ENCODE measurements at regions not wholly inside any gene's neighbourhood (a gene's known extent, or its start where the extent isn't known, plus 50 kb on each side); places are given as distances from the start of the nearest gene placed in this dataset.

DNA sequence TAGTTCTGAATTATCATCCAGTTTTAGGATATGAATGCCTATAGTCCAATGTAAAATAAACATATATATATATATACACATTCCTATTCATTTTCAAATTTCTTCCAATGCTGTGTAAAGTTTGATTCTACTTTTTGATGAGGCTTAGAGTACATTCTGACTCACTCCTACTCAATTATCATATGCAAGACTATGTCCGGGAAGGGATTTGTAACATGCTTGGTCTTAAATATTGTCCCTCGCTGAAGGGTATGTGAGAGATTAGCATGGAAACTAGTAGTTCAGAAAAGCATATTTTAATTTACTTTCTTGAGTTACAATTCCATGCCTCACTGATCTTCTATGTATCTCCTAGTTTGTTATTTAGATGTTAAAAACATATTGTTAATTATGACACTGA, 377.7 kb upstream of the MAP2 start:
- H3K4me3 ChIP-seq = no peak overlapping the region
- intact Hi-C loops (cut with DNase I) = no loop called here
- no peak for DNase-seq
- no peaks in the 10 kb centered on the region for H3K9me3 ChIP-seq
- H3K27me3 ChIP-seq = no peaks in the 10 kb centered on the region
- no peaks in the 10 kb centered on the region for H3K36me3 ChIP-seq
- H3K4me1 ChIP-seq = no peaks in the 10 kb centered on the region
- TF ChIP-seq, protein P1, sequence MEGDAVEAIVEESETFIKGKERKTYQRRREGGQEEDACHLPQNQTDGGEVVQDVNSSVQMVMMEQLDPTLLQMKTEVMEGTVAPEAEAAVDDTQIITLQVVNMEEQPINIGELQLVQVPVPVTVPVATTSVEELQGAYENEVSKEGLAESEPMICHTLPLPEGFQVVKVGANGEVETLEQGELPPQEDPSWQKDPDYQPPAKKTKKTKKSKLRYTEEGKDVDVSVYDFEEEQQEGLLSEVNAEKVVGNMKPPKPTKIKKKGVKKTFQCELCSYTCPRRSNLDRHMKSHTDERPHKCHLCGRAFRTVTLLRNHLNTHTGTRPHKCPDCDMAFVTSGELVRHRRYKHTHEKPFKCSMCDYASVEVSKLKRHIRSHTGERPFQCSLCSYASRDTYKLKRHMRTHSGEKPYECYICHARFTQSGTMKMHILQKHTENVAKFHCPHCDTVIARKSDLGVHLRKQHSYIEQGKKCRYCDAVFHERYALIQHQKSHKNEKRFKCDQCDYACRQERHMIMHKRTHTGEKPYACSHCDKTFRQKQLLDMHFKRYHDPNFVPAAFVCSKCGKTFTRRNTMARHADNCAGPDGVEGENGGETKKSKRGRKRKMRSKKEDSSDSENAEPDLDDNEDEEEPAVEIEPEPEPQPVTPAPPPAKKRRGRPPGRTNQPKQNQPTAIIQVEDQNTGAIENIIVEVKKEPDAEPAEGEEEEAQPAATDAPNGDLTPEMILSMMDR (IDR thresholded peaks at IDR 0.05) = no peak
- ATAC-seq = no peak
- H3K27ac ChIP-seq = no peak overlapping the region

DNA sequence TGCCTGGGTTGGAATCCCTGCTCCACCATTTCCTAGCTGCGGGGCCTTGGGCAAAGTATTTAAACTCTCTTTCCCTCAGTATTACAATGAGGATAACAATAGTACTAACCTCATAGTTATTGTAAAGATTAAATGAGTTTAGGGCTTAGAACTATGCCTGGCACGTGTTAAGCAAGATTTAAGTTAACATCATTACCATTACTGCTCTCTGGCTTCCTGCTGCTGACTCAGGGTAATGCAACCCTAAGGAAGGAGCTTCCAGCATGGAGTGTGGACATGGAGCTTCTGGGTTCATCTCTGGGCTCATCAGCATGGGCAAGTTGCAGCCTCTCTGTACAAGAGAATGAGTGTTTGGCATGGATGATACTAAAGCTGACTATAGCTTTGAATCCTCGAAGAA, 374.2 kb upstream of the MAP2 start:
- intact Hi-C loops (cut with DNase I) = no loop called here
- H3K27ac ChIP-seq = no peak overlapping the region
- no peak overlapping the region for H3K4me3 ChIP-seq
- DNase-seq = no peak
- no peaks in the 10 kb centered on the region for H3K4me1 ChIP-seq
- H3K36me3 ChIP-seq = no peaks in the 10 kb centered on the region
- no peaks in the 10 kb centered on the region for H3K9me3 ChIP-seq
- no peak for ATAC-seq
- no peaks in the 10 kb centered on the region for H3K27me3 ChIP-seq
- TF ChIP-seq, protein P1 (IDR thresholded peaks at IDR 0.05) = no peak

DNA sequence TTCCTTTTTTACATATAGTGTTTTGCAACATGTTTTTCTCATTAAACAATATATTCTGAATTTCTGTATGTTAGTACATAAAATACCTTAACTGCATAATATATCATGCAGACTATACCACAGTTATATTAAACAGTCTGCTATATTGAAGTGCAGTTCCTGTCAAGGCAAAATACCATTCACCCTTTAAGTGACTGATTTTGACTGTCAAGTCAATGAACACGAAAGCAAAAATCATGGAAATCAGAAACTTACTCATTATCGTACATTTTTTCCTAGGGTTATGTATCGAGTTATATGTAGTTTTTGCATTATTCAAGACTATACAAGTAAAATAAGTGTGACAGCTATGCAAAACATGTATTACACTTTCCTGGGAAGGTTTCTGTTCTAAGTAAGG, 361.6 kb upstream of the MAP2 start:
- intact Hi-C loops (cut with DNase I) = no loop called here
- no peak overlapping the region for H3K27ac ChIP-seq
- DNase-seq (no peak), ATAC-seq (no peak)
- no peaks in the 10 kb centered on the region for H3K36me3 ChIP-seq
- H3K4me1 ChIP-seq = no peaks in the 10 kb centered on the region
- no peak overlapping the region for H3K4me3 ChIP-seq
- H3K9me3 ChIP-seq = no peaks in the 10 kb centered on the region
- TF ChIP-seq, protein P1 (IDR thresholded peaks at IDR 0.05) = no peak
- no peaks in the 10 kb centered on the region for H3K27me3 ChIP-seq

DNA sequence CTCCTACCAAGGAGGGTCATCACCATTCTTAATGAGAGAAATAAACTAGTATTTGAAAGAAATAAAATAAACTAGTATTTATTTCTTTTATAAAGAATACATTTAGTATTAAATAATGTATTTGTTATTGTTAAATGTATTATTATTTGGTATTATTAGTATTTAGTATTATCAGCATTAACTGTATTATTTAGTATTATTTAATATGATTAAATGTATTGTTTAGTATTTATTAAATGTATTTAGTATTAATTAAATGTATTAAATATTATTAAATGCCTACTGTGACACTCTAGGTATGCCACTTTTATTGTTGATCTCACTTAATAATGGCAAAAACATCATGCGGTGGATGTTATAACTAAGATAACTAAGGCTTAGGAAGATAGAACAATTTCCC, 353.6 kb upstream of the MAP2 start:
- Histone ChIP-seq H3K4me1 (no peaks in the 10 kb centered on the region), H3K9me3 (no peaks in the 10 kb centered on the region), H3K4me3 (no peak overlapping the region), H3K27ac (no peak overlapping the region), H3K27me3 (no peaks in the 10 kb centered on the region), H3K36me3 (no peaks in the 10 kb centered on the region)
- intact Hi-C loops (cut with DNase I) = no loop called here
- TF ChIP-seq, protein P1 (IDR thresholded peaks at IDR 0.05) = no peak
- ATAC-seq (no peak), DNase-seq (no peak)

DNA sequence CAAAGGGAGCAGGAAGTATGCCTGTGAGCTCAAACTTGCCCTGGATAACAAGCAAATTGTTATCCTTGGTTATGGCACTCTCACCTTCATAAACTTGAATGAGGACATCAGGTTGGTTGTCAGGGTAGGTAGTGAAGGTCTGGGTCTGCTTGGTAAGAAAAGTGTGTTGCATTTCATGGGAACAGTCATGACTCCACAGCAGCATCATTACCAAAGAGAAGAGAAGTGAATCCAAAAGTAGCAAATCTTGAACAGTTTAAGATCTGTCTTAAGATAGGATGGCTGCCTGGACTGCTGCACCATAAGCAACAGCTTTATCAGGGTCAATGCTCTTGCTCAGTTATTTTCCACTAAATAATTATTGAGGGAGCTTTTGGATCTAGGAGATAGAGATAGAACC, 350.7 kb upstream of the MAP2 start:
- H3K4me3 ChIP-seq = no peak overlapping the region

More for the DNA sequence above, 350.7 kb upstream of the MAP2 start:
- Histone ChIP-seq H3K27me3 (no peaks in the 10 kb centered on the region), H3K36me3 (no peaks in the 10 kb centered on the region), H3K4me1 (no peaks in the 10 kb centered on the region), H3K27ac (no peak overlapping the region), H3K9me3 (no peaks in the 10 kb centered on the region)
- intact Hi-C loops (cut with DNase I) = no loop called here
- TF ChIP-seq, protein P1 (IDR thresholded peaks at IDR 0.05) = no peak
- ATAC-seq = no peak
- DNase-seq = no peak
